Ishikawa (cell line): ENCODE measurements at regions not wholly inside any gene's neighbourhood (a gene's known extent, or its start where the extent isn't known, plus 50 kb on each side); places are given as distances from the start of the nearest gene placed in this dataset.

ENCODE experiments used
- CEBPB ChIP-seq: IDR thresholded peaks from 2 replicates; pipeline ENCODE4 v1.6.1; 2012
- CREB1 ChIP-seq: IDR thresholded peaks from 2 replicates; pipeline ENCODE4 v1.6.1; 2012; ENCODE audit warnings: low read depth
- EGR1 ChIP-seq: IDR thresholded peaks from 2 replicates; pipeline ENCODE4 v1.6.1; 2012
- EP300 ChIP-seq: IDR thresholded peaks from 2 replicates; pipeline ENCODE4 v1.6.1; 2012; ENCODE audit warnings: borderline replicate concordance
- FOXM1 ChIP-seq: IDR thresholded peaks from 2 replicates; pipeline ENCODE4 v1.6.1; 2012; ENCODE audit warnings: low read depth, borderline replicate concordance
- MAX ChIP-seq: IDR thresholded peaks from 2 replicates; pipeline ENCODE4 v1.6.1; 2012
- NFIC ChIP-seq: IDR thresholded peaks from 2 replicates; pipeline ENCODE4 v1.6.1; 2012
- RAD21 ChIP-seq: IDR thresholded peaks from 2 replicates; pipeline ENCODE4 v1.6.1; 2012; ENCODE audit warnings: low read depth
- TAF1 ChIP-seq: IDR thresholded peaks from 2 replicates; pipeline ENCODE4 v1.6.1; 2012; ENCODE audit warnings: low read depth, mild to moderate bottlenecking
- TCF12 ChIP-seq: IDR thresholded peaks from 2 replicates; pipeline ENCODE4 v1.6.1; 2012; ENCODE audit warnings: low read depth
- TEAD4 ChIP-seq: IDR thresholded peaks from 2 replicates; pipeline ENCODE4 v1.6.1; 2012
- USF1 ChIP-seq: IDR thresholded peaks from 2 replicates; pipeline ENCODE4 v1.6.1; 2012
- YY1 ChIP-seq: IDR thresholded peaks from 2 replicates; pipeline ENCODE4 v1.6.1; 2012; ENCODE audit warnings: low read depth
- ZBTB7A ChIP-seq: IDR thresholded peaks from 2 replicates; pipeline ENCODE4 v1.6.1; 2012; ENCODE audit warnings: low read depth
- TF ChIP-seq, protein P1 (sequence below): IDR thresholded peaks from 2 replicates; pipeline ENCODE4 v1.6.1; 2012; ENCODE audit warnings: low read depth, mild to moderate bottlenecking

GRCh38 chr4:85018983-85019382 lies 52.5 kb upstream of the WDFY3 start:
- TF ChIP-seq NFIC = no peak
- no peak for TF ChIP-seq TCF12
- TF ChIP-seq FOXM1 = no peak
- TF ChIP-seq USF1 = no peak
- TF ChIP-seq EP300 = no peak
- TF ChIP-seq YY1 = no peak
- TF ChIP-seq CREB1 = no peak
- TF ChIP-seq, protein P1, sequence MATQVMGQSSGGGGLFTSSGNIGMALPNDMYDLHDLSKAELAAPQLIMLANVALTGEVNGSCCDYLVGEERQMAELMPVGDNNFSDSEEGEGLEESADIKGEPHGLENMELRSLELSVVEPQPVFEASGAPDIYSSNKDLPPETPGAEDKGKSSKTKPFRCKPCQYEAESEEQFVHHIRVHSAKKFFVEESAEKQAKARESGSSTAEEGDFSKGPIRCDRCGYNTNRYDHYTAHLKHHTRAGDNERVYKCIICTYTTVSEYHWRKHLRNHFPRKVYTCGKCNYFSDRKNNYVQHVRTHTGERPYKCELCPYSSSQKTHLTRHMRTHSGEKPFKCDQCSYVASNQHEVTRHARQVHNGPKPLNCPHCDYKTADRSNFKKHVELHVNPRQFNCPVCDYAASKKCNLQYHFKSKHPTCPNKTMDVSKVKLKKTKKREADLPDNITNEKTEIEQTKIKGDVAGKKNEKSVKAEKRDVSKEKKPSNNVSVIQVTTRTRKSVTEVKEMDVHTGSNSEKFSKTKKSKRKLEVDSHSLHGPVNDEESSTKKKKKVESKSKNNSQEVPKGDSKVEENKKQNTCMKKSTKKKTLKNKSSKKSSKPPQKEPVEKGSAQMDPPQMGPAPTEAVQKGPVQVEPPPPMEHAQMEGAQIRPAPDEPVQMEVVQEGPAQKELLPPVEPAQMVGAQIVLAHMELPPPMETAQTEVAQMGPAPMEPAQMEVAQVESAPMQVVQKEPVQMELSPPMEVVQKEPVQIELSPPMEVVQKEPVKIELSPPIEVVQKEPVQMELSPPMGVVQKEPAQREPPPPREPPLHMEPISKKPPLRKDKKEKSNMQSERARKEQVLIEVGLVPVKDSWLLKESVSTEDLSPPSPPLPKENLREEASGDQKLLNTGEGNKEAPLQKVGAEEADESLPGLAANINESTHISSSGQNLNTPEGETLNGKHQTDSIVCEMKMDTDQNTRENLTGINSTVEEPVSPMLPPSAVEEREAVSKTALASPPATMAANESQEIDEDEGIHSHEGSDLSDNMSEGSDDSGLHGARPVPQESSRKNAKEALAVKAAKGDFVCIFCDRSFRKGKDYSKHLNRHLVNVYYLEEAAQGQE = no peak
- no peak for TF ChIP-seq TAF1
- no peak for TF ChIP-seq MAX
- no peak for TF ChIP-seq EGR1
- no peak for TF ChIP-seq RAD21
- no peak for TF ChIP-seq CEBPB
- no peak for TF ChIP-seq ZBTB7A
- no peak for TF ChIP-seq TEAD4

GRCh38 chr4:85019411-85019810 lies 52.9 kb upstream of the WDFY3 start:
- TF ChIP-seq USF1 (no peak), MAX (no peak), ZBTB7A (no peak), TAF1 (no peak), EGR1 (no peak), CREB1 (no peak), YY1 (no peak), CEBPB (no peak), RAD21 (no peak), TEAD4 (no peak), FOXM1 (no peak)
- TF ChIP-seq, protein P1 = no peak

GRCh38 chr4:85024671-85025070 lies 58.2 kb upstream of the WDFY3 start:
- TF ChIP-seq YY1 = no peak
- no peak for TF ChIP-seq TCF12

DNA sequence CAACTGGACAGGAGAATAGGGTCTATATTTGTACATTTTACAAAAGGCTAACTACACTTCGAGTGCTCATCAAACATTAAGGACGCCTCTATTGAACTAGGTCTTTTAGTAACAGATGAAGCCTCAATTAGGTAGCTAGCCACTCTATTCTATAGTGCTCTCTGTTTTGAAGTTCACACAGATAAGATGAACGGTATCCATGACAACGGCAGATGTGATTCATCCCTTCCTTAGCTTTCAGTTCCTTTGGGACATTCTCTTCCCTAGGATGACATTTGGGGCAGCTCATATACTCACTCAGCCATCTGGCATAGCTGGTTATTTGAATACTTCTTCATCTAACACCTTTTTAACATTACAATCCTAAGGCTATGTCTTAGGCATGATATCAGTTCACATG lies 62.4 kb upstream of the WDFY3 start:
- TF ChIP-seq TAF1 (no peak), RAD21 (no peak), ZBTB7A (no peak), EP300 (no peak), EGR1 (no peak), TEAD4 (no peak), YY1 (no peak), NFIC (no peak), USF1 (no peak)
- TF ChIP-seq, protein P1 = no peak

DNA sequence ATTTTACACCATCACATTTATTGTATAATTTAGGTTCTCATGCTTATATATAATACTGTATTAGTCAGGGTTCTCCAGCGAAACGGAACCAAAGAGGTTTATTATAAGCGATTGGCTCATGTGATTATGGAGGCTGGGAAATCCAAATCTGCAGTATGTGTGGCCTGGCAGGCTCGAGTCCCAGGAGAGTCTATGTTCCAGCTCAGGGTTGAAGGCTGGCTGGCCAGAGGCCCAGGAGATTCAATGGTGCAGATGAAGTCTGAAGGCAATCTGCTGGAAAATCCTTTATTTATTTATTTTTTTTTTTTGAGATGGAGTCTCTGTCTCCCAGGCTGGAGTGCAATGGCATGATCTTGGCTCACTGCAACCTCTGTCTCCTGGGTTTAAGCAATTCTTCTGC lies 63.0 kb upstream of the WDFY3 start:
- TF ChIP-seq TCF12 (no peak), TEAD4 (no peak), EP300 (no peak)
